CMK (cell line): ENCODE measurements at regions not wholly inside any gene's neighbourhood (a gene's known extent, or its start where the extent isn't known, plus 50 kb on each side); places are given as distances from the start of the nearest gene placed in this dataset.

ENCODE experiments used
- DNase-seq: peaks from one replicate; pipeline ENCODE4 v3.0.0-alpha.2; 2010; ENCODE audit warnings: low read depth

DNA sequence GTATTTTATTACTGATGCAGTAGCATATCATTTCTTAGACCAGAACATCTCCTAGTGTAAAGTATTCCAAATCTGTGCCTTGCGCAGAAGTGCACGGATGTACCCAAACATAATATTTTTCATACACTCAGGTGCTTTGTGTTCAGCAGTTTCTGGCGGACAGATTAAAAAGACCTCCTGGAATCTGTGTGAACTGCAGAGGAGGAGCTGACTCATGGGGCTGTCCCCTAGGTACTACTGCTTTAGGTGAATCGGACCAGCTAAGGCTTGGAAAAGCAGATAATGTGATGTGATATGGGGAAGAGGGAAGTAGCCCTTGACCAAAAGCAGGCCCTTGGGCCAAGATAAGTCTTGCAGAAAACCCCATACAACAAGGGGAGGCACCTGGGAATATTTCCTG, 310.1 kb downstream of the PLK2 start:
- DNase-seq = no peak

DNA sequence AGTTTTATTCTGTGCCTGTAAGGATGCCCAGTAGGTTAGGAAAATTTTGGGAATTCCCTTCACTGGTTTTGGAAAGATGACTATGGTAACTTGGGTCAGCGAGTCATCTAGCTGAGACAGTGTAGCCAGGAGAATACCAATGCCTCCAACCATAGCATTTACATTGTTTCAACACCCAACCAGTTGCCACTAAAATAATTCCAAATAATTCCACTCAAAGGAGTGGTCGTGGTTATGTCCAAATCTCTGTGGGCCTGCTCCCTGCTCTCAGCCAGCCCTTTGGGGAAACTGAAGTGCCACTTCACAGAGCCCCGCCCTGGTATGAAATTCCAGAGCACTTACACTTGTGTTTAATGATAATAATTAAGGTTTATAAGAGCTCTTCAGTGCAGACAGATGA, 310.5 kb downstream of the PLK2 start:
- no peak for DNase-seq

DNA sequence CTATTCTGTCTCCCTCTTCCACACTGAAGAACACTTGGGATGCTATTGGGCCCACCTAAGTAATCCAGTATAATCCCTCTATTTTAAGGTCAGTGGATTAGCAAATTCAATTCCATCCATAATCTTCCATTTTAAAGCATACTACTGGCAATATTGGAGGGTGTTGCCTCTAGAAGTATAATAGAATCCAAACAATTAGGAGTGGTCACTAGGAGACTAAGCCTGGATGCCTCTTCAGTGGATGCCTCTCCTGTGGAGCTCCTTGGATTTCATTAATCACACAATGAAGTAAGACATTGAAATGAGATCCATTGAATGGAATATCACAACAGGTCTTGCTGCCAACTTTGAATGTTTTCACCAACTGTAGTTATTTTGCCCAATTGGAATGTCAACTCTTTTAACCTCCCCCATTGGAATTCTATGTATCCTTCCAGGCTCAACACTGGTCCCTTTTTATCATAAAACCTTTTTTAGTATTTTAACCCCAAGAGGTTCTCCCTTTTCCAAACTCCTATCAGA, 311.6 kb downstream of the PLK2 start:
- DNase-seq = no peak

DNA sequence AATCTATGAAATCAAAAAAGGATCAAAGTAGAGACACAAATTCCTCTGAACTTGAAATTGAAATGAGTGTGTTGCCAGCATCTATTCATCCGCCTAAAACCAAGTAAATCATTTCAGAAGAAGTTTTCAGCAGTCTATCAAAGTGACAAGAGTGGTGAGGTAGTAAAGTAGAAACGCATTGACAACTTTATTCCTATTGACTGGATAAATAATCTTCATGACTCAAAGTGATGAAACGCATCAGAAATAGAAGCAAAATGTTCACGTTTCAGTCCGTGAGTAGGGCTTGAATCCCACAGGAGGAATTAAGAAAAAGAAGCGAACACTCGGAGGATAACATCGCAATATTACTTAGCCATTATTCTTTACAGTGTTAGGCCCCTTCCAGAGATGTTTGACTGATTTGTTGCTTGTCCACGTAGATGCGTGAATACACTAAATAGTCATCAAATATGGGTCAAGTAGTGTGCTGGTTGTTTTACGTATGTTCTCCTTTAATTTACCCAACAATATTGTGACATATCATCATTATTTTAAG, 314.4 kb downstream of the PLK2 start:
- DNase-seq = no peak

DNA sequence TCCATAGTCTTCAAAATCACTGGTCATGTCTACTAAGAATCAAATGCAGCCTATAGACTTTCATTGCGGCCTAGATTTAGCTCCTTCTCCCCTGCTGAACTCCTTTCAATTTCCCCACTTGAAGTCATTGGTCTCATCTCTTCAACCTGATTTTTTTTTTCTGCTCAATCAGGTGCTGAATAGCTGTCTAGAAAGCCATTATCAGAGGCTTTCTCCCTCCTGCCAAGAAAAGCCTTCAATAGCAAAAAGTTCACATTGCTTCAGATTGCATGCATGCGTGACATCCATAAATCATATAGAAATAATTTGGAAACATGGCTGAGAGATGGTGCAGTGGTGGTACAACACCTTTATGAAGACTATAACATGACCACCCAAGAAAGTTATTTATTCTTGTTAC, 316.2 kb downstream of the PLK2 start:
- DNase-seq = no peak

DNA sequence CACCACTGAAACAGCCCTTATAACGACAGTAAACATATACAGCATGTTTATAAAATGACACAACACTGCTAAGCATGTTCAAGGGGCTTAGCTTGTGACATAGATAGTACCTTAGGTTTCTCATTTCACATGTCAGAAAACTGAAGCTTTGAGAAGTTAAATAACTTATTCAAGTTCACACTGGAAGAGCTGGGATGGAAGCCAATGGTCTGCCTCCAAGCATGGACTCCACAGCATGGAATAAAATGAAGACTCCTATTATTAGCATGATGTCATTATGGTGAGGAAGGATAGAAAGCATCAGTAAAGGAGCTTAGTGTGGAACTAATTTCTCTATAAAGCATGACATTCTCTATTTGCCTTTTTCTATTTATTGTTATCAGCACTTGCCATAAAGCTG, 316.7 kb downstream of the PLK2 start:
- DNase-seq = no peak

DNA sequence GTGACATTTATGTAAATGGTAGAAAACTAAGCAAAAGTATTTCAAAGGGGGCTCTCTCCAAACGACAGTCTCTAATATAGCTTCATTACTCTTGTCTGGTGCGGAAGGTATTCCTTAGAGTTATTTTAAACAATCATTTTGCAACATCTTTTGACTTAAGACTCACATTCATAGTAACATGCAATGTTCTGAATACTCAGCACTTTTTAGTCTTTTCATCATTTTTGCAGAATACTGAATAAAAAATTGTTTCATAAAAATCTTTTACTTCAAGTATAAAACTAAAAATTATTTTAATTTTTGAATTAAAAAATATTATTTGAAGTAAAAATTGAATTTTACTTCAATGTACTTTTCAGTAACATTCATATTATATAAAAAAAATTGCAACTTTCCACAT, 321.1 kb downstream of the PLK2 start:
- no peak for DNase-seq

DNA sequence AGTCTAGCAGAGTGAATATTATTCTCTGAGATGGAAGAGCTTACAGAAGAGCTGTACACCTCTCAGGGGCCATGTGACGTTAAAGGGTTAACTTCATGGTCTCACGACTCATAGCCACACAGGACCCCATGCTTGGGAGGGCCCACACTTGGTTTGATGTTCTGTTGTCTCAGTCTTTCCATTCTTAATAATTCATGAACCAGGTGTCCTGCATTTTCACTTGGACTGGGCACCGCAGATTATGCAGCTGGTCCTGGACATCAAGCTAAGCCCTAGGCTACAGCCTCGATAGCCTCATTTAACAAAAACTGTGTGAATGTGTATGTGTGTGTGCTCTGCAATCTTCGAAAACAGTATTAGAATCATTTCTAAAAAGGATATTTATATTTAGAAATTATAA, 323.5 kb downstream of the PLK2 start:
- DNase-seq = no peak

DNA sequence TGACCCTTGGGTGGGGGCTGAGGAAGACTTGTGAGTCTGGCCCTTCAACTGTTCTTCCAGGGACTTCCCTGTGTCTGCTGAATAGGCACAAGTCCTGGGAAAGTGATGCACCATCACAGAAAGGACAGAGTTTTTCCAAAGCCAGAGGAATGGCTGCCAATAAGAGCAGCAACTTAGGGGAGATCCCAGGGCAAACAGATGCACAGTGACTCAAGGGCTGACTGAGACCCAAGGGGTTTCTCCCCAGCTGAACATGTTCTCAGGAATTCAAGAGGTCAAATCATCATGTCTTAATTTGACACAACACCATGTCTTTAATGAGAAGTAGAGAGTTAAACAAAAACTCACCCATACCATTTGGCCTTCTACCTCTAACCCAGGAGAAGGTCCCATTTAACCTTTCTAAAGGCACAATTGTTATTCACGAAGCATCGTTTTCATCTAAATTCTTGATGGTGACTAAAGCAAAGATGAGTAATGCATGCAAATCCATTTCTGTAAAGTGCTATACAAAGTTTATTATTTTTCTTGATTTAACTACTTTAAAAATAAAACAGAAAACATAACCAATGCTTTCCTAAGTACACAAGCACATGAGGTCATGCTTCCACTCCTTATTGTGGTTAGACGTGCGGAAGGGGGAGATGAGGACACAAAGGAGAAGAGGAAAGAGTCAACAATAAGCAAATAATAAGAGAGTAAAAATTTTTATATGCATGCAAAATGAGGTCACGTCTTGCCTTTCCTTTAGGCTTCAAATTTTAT, 324.1 kb downstream of the PLK2 start:
- DNase-seq = no peak

DNA sequence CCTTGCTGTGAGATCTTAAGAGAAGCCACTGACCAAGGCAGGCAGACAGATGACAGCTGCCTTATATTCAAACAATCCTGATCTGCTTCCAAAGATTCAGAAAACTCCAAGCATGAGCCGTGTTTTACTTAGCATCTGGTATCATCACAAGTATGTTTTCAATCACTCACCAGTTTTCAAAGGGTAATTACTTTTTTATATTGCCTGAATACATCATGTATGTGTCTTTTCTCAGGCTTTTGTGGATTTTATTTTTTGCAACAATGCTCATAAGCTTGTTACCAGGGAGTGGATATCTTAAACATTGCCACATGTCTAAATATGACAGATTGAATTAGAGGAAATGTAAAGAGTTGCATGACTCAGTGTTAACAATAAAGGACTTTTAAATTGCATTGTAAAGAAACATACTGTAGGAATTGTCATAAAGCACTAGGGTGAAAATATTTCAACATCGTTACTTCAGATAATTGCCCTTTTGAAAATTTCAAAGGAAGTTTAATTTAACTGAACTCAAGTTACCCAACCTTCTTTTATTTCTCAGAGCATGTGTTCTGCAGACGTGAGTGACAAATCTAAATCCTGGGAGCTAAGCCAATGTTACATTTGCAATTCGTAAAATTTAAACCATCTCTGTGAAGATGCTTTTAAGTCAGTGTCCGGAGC, 326.1 kb downstream of the PLK2 start:
- no peak for DNase-seq

DNA sequence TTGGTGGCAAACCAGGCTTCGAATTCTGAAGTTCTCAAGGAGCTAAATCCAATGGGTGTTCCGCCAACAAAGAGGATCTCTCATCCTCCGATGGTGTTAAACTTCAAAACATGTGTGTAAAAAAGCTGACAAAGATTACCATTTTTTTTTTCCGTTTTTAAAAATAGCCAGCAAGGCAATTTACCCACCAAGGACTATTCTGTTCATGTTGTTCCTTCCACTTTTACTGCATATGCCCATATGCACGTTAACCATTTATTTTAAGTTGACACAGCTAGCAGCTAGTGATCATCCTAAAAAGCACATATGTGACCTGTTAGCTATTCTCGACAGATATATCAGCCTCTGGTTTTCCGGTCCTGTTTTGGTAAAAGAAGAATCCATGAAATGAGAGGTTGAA, 326.7 kb downstream of the PLK2 start:
- DNase-seq = no peak

DNA sequence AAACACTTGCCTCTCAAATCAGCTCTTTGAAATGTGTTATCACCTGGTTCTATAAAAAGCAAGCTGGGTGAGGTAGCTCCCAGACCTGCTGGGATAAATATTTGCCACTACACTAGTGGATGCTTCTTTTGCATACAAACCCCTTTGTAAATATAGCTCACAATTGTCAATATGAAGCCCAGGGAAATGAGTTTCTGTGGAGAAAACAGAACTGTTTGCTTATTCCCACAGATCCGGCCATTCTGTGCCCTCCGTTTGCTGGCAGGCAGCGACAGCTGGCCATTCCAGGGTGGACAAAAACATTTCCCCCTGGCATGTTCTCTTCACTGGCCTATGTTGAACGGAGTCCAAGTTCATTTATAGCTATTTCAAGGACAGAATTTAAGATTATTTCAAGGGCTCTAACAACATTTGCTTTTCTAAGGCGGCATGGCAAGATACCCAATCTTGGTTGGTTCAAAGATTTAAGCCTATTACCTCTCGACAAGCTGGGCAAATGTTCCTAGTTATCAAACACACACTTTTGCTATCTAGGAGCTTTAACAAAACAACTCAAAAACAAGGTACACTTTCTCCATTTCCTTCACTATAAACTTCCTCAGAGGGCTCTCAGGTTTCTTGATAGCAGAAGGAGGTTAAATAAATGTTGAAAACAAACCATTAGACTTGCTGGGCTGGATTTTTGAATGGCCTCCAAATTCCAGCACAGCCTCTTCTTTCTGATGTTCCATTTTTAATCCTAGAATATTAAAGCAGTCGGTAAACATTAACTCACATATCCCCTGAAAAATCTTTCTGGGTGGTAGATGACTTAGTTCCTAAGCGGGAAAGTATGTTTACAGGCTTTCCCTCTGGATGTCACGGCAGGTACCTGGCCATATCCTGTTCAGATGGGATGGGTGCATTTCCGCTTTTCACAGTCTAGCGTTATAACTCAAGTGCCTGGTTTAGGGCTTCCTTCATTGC, 332.3 kb downstream of the PLK2 start:
- no peak for DNase-seq

DNA sequence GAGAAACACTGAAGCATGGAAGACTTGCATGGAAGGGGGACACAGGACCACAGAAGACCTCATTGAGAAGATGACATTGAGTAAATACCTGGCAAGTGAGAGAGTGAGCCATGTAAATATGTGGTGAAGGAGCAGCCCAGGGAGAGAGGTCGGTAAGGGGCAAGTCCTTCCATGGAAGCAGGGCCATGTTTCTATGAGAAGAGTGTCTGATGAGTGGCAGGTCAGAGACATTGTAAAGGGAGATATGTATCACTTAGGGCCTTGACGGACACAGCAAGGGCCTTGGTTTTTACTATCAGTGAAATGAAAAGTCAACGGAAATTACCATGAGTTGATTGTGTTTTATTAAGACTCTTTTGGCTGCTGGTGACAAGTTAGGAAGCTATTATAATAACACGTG, 336.4 kb downstream of the PLK2 start:
- DNase-seq = no peak

DNA sequence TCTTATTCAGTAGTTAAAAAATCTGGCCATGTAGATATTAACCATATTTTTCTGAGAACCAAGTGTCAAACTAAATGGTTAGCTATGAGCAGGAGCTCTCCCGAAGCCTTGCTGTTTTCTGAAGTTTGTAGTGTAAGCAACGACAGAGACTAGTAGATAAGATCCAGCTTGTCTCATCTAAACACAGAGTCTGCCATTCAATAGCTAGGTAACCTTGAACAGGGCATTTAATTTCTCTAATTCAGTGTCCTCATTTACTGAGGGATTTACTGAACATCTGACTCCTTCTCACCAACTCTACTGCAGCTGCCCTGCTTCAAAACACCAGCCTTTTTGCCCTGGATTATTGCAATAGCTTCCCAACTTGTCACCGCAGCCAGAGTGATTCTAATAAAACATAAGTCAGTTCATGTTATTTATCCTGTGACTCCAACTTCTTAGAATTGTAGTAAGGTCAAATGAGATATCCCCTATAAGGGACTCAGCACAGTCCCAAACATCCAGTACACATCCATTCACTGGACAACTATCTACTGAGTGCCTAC, 337.0 kb downstream of the PLK2 start:
- DNase-seq = no peak

DNA sequence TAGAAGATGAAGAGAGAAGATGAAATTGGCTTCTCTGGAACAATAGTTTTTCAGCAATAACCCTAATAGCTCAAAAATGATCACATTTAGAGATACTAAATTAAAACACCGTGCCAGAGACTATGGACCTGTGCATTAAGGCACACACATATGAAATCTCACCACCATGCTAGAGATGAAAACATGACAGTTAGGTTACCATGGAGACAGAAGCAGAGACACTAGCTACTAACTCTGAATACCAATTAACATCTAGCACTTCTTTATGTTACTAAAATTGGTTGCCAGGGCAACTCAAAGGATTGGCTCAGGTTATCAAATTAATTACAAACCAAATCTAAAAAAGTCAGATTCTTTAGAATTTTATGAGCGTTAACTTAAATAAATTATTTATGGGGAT, 337.7 kb downstream of the PLK2 start:
- DNase-seq = no peak

DNA sequence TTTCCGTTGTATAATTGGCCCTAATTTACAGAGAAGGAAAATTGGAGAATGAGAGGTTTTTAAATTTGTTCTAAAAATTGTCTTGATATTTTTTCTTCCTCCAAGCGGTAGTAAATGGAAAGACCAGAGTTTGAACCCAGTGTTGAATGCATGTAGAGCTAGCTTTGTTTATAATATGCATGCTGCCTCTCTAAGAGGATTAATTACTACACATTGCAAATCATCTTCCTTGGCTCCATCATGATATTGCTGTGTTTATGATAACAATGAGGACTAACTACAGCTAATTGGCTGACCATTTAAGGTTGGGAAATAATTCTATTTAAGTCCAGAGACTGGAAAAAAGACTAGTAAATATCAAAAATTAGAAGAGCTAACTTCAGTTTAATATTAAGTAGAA, 338.5 kb downstream of the PLK2 start:
- DNase-seq = no peak

DNA sequence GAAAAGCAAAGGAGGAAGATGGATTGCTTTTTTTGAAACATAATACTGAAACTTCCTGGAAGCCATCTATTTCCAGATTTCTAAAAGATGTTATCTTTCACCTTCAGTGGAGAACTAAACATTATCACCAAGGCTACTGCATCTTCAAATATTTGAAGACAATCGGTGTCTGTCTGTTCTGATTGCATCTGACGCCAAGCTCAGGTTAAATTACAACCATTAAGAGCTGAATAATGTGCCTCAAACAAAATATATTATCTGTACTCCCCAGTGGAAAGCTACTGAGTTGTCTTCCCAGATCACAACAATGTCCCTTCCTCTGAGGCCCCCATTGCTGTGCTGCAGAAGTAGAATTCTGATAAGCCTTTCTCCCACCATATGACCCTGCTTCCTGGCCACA, 342.3 kb downstream of the PLK2 start:
- no peak for DNase-seq

DNA sequence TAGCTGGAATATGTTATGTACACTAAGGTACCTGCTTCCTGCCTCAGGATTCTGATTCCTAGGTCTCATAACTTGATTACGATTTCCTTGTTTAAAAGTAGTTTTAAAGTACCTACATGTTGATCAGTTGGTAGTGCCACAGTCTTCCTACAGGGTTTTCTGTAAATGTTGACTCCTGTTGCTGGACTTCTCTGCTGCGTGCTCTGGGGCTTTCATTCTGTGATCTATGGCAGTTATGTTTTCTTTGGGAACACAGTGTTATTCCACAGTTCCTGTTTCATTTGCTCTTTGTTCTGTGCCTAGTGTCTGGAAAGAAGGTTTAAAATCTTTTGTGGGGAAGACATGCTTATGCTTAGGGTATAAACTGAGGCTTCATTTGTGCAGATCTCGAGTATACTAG, 343.5 kb downstream of the PLK2 start:
- no peak for DNase-seq

DNA sequence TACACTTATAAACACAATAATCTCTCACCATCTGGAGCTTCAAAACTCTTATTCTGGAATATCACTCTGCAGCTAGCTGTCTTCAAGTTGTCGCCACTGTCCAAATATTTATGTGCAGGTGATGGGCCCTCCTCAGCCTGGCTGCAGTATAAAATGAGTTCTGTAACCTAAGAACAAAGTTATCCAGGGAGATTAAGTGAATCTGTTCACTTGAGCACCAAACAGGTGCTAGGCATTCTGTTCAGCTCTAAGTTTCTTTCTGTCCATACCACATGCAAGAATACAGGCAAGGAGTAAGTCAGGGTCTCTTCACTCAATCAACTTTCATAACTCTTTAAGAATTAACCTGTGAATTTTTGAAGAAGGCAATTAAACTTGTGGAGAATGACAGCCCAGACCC, 344.1 kb downstream of the PLK2 start:
- DNase-seq = no peak

DNA sequence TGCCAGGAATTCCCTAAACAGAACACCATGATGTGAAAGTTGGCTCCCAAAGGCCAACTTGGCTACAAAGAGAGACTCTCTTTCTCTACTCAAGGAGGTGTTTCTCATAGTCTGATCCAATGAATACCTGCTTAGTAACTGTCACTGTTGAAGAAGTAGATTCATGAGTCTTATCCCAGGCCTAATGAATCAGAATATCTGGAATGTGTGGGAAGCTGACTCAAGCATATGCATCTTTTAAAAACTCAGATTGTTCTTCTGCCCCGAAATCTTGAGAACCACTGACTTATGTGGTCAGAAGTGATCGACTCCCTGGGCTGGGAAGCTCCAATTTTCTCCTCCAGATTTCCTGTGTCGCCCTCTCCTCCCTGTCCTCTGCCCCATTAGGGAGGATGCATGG, 345.6 kb downstream of the PLK2 start:
- DNase-seq = no peak

DNA sequence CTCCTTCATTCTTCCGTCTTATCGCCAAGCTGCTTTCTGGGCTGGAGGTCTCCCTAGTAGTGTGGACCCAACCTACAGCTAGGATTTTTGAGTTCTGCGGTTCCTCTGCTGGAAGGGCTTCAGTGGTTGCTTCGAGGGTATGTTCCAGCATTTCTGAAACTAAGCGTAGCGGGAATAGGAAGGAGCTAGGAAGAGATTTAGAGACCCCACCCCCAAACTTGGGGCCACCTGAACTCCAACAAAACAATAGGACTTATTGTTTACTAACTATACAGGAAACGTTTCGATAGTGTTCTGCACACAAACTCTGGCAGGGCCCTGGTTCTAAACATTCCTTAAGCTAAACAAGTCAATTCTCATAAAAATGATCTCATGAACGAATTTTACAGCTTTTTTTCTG, 346.7 kb downstream of the PLK2 start:
- no peak for DNase-seq

DNA sequence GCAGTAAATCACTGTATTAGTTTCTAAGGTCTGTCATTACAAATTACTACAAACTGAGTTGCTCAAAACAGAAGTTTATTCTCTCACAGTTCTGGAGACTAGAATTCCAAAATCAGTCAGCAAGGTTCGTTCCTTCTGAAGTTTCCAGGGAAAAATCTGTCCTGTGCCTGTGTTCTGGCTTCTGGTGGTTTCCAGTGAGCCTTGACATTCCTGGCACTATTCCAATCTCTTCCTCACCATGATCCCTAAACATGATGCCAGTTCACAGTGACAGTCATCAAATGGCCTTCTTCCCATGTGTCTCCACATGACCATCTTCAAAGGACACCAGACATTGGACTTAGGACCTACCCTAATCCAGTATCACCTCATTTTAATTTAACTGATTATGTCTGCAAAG, 351.4 kb downstream of the PLK2 start:
- no peak for DNase-seq
